VCaP (cell line): ENCODE measurements at regions not wholly inside any gene's neighbourhood (a gene's known extent, or its start where the extent isn't known, plus 50 kb on each side); places are given as distances from the start of the nearest gene placed in this dataset.

Source experiments
- H3K27ac ChIP-seq: fragments of 450-650 bp; 2 replicates; pipeline ENCODE4 v1.5.1; 2017
- TF ChIP-seq, protein P1 (sequence below): fragments of 450-650 bp; conservative IDR thresholded peaks from 2 replicates; pipeline ENCODE4 v1.5.1; 2017; ENCODE audit warnings: mild to moderate bottlenecking, moderate library complexity

DNA sequence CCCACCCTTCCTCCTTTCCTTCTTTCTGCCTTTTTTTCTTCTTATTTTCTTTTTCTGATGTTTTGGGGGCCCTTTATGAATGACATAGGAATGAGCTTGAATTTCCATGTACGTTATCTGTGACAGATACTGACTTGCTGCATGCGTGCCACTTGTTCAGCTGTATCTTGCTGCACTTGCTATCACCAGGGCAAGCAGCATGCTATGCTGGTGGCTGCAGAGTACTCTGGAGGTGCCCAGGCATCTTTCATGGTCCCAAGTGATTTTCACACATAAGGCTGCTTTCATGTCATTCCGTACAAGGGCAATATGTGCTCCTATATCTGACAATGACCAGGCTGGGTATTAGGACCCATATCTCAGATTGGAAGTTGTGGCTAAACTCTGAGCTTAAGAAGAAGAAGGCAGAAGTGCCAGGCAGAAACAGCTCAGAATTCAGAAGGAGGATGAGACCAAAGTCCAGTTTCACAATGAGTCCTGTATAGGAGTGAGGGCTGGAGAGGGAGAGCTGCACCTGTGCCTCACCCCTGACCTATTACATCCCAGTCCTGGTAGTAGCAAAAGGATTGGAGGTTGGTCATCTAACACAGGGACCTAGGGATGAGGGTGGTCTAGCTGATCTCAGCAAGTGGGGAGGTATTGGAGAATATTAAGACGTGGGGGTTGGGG is 299.0 kb upstream of the DDHD1 start:
- H3K27ac ChIP-seq, result no peak overlapping the region
- TF ChIP-seq, protein P1, sequence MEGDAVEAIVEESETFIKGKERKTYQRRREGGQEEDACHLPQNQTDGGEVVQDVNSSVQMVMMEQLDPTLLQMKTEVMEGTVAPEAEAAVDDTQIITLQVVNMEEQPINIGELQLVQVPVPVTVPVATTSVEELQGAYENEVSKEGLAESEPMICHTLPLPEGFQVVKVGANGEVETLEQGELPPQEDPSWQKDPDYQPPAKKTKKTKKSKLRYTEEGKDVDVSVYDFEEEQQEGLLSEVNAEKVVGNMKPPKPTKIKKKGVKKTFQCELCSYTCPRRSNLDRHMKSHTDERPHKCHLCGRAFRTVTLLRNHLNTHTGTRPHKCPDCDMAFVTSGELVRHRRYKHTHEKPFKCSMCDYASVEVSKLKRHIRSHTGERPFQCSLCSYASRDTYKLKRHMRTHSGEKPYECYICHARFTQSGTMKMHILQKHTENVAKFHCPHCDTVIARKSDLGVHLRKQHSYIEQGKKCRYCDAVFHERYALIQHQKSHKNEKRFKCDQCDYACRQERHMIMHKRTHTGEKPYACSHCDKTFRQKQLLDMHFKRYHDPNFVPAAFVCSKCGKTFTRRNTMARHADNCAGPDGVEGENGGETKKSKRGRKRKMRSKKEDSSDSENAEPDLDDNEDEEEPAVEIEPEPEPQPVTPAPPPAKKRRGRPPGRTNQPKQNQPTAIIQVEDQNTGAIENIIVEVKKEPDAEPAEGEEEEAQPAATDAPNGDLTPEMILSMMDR, result no peak

DNA sequence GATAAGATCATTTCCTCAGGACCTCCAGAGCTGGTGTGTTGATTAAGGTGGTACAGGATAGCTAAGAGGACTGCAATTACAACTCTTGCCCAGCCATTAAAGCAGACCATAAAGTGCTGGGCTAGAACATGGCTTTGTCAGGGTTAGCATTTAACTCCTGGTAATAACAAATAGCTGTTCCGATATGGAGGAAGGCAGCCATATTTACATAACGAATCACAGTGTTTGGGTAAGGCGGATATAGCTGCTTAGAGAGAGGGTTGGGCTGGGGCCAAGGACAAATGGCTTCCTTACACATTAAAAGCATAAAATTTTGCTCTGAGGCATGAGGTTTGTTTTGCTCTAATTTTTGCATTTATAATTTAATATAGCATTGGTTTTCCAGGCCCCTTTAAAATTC is 297.7 kb upstream of the DDHD1 start:
- TF ChIP-seq, protein P1, result no peak
- H3K27ac ChIP-seq, result no peak overlapping the region

DNA sequence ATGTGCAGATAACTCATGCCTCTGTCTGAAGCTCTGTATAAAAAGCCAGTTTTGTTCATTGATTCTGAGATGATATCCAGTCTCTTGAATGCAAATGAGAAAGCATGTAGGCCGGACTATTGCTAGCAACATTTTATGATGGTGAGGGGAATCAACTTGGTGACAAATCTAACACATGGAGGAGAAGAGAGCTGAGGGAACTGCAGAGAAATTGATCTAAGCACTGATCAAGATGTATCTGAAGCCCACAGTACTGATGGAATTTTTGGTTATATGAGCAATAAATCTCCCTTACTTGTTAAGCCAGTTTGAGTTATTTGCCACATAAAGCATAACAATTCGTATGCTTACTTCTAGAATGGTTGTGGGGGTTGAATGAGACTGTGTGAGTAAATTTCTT is 295.6 kb upstream of the DDHD1 start:
- no peak overlapping the region for H3K27ac ChIP-seq
- TF ChIP-seq, protein P1, result no peak

DNA sequence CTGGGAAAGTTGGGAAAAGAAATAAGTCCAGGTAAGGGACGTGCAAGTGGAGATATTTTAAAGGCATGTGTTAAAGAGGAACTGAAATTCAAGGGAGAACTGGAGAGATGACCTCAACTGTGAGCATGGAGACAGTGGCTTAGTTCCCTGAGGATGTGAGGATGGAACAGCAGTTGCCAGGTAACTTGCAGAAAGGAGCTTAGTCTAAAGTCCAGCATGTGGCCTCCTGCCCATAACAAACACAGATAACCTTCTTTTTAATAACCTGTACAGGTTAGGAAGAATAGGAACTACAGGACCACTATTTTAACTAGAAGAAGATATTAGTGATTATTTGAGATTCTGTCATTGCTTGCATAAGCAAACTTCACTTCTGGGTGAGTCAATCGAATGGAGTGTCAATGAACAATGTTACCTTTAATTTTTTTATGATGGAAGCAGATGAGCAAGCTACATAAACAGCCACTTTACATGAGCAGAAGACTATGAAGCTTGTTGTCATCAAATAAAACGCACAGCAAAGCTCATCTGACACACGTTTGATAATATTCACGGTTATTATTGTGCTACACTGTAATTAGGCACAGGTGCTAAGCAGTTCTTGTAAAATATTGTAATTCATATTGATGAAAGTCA is 291.7 kb upstream of the DDHD1 start:
- H3K27ac ChIP-seq, result no peak overlapping the region
- TF ChIP-seq, protein P1, result no peak

DNA sequence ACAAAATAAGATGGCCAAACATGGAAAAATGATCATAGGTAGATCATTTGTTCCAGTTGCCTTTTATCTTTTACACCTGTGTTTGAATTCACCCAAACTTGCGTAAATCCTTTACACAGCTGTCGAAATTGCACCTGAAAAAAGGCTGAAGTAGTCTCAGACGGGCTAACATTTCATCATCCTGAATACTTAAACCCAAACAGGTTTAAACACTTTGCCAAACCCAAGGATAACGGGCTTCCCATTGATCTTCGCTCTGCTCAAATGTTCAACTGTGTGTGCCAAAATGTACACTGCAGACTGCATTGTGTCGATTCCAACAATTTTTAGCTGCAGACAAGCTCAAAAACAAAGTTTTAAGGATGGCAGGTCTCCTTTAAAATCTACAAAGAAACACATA is 288.7 kb upstream of the DDHD1 start:
- TF ChIP-seq, protein P1, result no peak
- H3K27ac ChIP-seq, result no peak overlapping the region

DNA sequence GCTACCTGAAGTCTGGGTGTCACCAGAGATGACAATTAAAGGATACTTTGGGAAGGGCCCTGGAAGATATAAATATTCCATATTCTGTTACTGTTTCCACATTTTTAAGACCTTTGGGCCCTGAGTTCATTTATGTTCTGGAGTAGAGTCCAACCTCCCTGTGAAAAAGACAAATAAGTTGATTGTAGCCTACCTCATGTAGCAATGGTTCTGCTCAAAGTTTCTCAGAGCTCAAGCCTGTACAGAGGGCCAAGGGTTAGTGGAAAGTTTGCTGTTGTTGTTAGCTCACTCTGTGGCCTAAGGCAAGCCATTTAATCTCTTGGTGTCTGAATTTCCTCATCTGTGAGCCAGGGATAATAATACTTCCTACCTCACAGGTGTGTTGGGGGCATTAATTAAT is 284.7 kb upstream of the DDHD1 start:
- TF ChIP-seq, protein P1, result no peak
- H3K27ac ChIP-seq, result no peak overlapping the region

DNA sequence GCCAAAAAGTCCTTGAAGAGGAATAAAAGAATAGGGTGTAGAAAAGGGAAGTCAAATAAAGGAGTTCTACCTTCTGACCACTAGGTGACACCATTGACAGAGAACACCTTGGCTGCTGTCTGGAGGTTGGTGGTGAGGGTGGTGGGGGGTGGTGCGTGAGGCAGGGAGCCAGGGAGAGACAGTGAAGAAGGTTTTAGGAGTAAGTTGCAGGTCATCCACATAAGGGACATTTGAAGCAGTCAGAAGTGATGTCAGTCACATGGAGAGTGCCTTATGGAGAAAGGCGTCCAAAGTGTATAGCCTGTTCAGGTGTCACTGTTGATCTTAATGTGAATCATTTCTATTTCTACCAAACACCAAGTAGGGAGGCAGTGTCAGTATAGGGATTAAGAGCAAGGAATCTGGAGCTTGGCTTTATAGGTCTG is 279.3 kb upstream of the DDHD1 start:
- no peak overlapping the region for H3K27ac ChIP-seq
- TF ChIP-seq, protein P1, result peak; percentile 79
